SW480 (cell line): ENCODE measurements at regions not wholly inside any gene's neighbourhood (a gene's known extent, or its start where the extent isn't known, plus 50 kb on each side); places are given as distances from the start of the nearest gene placed in this dataset.

ENCODE experiments used
- DNase-seq: peaks from one replicate; pipeline ENCODE4 v3.0.0-alpha.2; 2016; ENCODE audit warnings: low spot score

GRCh38 chr2:139162456-139162855 is 382.3 kb upstream of the NXPH2 start:
- DNase-seq = no peak

DNA sequence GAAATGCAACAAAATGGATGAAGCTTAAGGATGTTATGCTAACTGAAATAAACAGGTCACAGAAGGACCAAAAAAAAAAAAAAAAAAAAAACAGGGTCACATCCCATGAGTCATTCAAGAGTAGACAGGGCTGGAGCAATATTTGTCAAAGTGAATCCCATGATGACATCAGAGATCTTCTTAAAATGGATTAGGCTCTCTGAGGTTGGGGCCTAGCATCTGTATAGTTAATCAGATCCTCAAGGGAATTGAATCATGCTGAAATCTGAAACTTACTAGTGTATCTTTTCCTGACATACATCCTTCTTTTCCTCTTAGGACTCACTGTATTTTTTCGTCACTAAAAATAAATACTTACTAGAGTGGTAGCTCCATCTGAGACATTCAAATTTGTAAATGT is 380.6 kb upstream of the NXPH2 start:
- no peak for DNase-seq

GRCh38 chr2:139159177-139159576 is 379.0 kb upstream of the NXPH2 start:
- no peak for DNase-seq

DNA sequence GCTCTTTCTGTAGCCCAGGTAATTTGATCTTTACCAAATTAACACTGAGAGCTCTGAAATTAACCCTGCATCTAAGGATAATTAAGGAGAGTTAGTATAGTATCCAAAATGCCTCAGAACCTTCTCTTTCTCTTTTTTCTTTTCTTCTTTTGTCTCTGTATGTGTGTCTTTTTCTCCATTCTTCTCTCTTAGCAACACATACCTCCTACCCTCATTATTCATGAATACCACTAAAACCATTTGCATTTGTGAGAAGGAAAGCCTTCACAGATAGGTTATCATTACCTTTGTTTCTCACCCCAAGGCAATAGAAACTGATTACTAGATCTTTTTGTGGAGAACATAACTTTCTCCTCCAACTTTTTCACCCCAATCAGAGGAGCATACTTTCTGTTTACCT is 376.5 kb upstream of the NXPH2 start:
- DNase-seq = no peak

DNA sequence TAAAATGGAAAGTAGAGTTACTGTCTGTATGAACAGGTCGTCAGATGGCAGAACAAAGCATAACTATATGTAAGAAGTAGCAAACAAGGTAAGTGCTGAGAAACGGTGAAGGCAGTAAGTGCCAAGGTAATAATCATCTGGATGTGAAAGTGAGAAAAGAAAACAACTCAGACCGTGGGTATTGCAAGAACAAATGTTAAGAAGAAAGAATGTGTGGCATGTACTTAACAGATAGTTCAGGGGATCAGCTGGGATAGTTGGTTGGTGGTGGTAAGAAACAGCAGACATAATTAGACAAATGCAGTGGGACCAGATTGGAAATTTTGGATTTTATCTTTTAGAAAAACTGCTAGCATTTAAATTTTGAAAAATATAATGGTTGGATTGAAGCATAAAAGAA is 375.8 kb upstream of the NXPH2 start:
- no peak for DNase-seq

DNA sequence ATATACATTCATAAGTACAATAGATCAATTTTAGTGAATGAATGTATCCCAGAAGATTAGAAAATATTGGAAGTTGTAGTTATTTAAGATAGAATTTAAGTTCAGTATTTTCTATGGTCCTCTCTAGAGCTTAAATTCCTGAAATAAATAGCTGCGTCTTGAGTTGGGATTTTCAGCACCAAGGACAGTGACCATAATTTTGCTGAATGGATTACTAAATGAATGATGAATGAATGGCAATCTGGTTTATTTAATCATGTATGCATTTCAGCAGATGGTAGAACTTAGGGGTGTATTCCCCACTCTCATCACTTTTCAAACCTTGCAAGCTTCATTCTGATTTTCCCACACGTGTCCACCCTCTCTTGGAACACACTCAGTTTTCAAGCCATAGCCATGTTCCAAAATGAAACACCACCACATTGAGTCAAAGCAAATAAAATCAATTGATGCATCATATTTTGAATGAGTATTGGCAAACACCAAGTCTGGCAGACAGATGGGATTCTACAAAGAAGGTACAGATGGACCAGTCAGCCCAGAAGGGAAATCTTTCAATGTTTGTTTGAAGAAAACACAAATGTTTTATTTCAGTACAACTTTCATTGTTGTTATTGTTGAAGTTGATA is 362.2 kb upstream of the NXPH2 start:
- peak; percentile 2 for DNase-seq

GRCh38 chr2:139124271-139124670 is 344.1 kb upstream of the NXPH2 start:
- no peak for DNase-seq

- no peak for DNase-seq
Observed at GRCh38 chr2:139123795-139124194, 343.6 kb upstream of the NXPH2 start.

DNA sequence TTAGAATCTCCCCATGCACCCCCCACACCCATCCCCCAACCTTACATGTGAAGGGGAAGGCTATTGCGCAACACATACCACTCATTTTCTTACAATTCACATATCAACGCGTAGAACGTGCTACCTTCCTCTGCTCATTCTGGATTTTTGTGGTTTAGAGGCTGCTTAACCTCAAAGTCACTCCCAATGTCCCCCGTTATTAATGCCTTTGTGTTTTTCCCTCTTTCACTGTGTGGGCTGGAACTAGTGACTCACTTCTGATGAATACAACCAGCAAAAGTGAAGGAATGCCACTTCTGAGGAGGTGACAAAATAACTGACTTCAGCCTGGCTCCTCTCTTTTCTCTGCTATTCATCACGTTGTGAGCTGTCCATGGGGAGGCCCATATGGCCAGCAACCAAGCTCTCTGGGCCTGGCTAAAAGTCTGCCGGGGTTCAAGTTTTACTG is 342.5 kb upstream of the NXPH2 start:
- peak; percentile 51 for DNase-seq

GRCh38 chr2:139099721-139100120 is 319.5 kb upstream of the NXPH2 start:
- no peak for DNase-seq

DNA sequence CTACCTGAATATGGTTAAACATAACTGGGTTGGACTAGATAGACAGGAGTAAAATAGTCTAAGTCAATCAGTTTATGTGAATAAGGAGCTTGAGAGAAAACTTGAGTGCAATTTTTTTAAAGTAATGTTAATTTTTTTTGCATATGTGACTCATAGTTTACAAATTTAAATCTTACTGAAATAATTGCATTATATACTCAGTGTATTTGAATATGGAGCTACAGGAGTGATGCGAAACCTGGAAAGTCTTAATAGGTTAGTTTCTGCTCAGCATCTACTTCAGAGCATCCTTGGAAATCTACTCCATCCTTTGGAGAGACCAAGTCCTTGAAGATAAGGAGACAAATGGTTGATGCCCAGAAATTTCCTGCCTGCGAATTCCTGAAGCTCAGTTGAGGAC is 318.8 kb upstream of the NXPH2 start:
- no peak for DNase-seq

DNA sequence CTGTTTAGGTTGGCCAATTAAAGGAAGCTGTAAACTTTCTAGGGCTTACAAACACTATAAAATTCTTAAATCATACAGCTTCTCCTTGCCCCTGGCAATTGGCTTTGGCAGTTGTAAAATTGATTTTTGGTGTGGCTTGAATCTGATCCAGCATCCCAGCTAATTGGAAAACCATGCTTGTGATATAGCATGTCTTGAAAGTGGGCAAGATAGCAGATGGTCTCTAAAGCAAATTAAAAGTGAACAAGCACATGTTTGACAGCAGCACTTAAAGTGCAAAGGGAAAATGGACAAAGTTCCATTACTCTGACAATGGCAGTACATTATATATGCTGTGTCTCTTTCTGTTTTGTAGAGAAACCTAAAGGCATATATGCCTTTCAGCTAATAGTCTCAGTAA is 302.9 kb upstream of the NXPH2 start:
- DNase-seq = no peak

- no peak for DNase-seq
Observed at GRCh38 chr2:139080244-139080643, 300.1 kb upstream of the NXPH2 start.

DNA sequence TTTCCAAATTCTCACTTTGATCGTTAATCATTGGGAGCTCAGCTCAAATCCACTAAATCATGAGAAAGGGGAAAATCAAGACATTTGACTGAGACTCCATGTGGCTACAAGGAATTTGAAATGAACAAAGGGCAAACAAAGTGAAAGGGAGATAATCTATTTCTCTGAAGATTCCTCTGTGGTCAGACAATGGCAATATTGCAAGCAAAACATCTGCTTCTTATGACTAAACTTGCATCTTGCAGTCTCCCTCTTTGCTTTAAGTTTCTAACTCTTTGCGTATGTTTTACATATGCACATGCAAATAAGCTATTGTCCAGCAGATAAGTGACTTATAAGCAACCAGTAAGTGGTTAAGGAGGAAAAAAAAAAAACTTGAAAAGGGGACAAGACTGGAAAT is 299.1 kb upstream of the NXPH2 start:
- no peak for DNase-seq

DNA sequence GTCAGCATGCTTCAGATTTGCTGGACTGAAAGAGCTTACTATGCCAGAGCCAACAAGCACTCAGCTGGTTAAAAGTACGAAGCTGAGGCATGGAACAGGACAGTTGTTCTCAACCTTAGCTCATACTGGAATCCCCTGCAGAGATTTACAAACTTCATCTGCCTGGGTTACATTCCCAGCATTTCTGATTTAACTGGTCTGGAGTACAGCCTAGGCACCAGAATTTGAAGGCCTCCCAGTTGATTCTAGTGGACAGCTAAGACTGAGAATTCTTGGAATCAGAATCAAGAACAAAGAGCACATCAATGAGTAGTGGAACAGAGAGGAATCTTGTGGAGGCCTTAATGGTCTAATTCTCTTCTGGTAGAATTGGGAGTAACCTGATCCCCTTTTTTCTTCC is 298.2 kb upstream of the NXPH2 start:
- no peak for DNase-seq

GRCh38 chr2:139077099-139077737 is 297.0 kb upstream of the NXPH2 start:
- DNase-seq = no peak

DNA sequence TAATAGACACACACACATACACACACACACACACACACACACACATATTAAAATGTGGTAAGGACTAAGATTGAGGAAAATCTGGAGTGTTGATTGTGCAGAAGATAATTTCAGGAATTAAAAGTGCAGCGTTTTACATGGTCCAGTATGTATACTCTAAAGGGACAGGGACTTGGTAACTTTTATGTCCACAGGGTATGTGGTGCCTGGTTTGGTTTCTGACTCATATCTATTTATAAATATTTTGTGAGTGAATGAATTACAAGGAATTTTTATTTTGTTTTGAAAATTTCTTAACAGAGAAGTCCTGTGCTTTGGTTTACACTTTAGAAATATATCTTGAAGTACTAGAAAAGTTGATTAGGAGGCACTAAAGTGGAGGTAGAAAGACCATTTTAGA is 287.7 kb upstream of the NXPH2 start:
- no peak for DNase-seq

GRCh38 chr2:139067072-139067471 is 286.9 kb upstream of the NXPH2 start:
- DNase-seq = no peak

GRCh38 chr2:139064159-139064558 is 284.0 kb upstream of the NXPH2 start:
- DNase-seq = no peak

DNA sequence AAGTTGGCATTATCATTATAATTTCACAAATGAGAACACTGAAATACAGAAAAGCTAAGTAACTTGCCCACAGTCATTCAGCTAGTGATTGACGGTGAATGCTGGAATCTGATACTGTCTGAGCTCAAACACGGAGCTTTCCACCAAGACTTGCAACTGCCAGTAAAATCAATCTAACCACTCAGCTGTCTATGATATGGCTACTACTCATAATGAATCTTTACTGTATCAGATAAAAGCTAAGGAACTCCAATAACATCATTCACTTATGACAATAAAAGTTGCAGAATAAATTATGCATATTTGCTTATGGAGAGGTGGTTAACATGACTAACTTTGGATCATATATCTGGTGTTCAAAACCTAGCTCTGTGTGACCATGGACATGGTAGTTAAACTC is 279.4 kb upstream of the NXPH2 start:
- no peak for DNase-seq

DNA sequence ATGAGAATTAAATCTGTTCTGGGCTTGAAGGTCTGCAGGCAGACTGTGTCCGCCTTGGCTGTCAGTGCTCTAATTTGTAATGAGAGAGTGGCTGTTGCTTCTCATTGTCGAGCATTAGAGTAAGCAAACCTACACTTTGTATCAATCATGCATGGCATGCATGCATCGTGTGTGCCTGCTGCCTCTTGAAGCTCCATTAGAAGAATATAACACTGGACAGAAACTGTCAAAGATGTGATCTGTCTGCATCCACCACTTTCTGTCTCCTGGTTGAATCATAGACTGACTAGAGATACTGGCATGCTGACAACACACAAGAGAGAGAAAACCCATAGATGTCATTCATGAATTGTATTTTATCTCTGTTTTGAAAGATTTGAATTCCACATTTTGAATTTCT is 275.0 kb upstream of the NXPH2 start:
- DNase-seq = no peak

DNA sequence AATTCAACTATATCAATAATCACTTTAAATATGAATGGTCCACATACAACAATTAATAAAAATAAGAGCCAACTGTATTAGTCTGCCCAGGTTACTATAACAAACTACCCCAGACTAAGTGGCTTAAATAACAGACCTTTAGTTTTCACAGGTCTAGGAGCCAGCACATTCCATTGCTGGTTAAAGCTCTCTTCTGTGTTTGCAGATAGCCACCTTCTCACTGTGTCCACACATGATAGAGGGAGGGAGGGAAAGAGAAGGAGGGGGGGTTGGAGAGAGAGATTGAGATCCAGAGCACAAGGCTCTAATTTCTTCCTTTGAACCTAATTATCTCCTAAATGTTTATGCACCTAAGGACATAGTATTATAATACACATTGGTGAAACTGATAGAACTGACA is 267.8 kb upstream of the NXPH2 start:
- DNase-seq = no peak

DNA sequence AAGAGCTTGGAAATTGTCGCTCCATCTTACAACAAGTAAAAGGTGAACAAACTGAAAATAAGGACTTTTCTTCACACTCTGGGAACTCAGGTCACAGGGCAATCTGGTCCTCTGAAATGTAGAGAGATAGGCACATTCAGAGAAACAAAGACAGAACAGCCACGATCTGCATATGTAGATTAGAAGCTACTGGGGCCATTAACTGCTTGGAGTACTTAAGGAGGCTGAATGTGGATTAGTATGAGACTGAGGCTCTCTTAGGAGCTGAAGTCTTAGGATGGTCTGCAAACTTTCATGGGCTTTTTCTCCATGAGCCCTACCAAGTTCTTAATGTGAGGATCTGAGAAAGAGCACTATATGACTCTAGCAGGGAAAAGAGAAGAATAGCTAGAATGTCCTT is 265.3 kb upstream of the NXPH2 start:
- DNase-seq = no peak

GRCh38 chr2:139034064-139034463 is 253.9 kb upstream of the NXPH2 start:
- DNase-seq = no peak
